DOHH2 (cell line): ENCODE measurements at regions not wholly inside any gene's neighbourhood (a gene's known extent, or its start where the extent isn't known, plus 50 kb on each side); places are given as distances from the start of the nearest gene placed in this dataset.

ENCODE experiments used
- EZH2phosphoT487 ChIP-seq: fragments of 200-600 bp; sonication (generic); IDR thresholded peaks from 2 replicates; pipeline ENCODE4 v1.6.1; 2017; ENCODE audit warnings: borderline replicate concordance, mild to moderate bottlenecking, antibody characterized with exemption, low read length, moderate library complexity, mixed read lengths
- TF ChIP-seq, protein P1 (sequence below): fragments of 200-600 bp; sonication (generic); IDR thresholded peaks from one replicate; pipeline ENCODE4 v1.5.1; 2014; ENCODE audit warnings: antibody characterized with exemption, mild to moderate bottlenecking, low read depth, low read length; ENCODE audit not compliant: poor library complexity, severe bottlenecking

DNA sequence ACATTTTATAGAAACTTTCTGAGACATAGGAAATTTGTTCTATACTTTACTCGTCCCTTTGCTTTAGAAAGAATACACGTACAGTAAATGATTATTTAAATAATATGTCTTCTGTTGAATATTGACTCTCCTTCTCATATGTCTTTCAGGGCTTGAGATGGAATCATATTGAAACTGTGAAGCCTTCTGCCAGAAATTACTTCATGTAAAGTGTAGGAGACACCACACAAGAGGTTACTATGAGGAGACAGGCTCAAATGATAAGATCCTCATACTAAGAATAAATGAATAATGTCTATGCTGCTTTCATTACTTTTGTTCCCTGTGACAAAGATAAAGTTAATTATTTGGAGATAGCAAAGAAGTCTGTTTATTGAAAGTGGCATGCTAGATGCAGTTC lies 1240.3 kb upstream of the MAP3K7 start:
- TF ChIP-seq, protein P1, sequence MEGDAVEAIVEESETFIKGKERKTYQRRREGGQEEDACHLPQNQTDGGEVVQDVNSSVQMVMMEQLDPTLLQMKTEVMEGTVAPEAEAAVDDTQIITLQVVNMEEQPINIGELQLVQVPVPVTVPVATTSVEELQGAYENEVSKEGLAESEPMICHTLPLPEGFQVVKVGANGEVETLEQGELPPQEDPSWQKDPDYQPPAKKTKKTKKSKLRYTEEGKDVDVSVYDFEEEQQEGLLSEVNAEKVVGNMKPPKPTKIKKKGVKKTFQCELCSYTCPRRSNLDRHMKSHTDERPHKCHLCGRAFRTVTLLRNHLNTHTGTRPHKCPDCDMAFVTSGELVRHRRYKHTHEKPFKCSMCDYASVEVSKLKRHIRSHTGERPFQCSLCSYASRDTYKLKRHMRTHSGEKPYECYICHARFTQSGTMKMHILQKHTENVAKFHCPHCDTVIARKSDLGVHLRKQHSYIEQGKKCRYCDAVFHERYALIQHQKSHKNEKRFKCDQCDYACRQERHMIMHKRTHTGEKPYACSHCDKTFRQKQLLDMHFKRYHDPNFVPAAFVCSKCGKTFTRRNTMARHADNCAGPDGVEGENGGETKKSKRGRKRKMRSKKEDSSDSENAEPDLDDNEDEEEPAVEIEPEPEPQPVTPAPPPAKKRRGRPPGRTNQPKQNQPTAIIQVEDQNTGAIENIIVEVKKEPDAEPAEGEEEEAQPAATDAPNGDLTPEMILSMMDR, result no peak
- TF ChIP-seq EZH2phosphoT487, result no peak
